ENCODE measurements at regions not wholly inside any gene's neighbourhood (a gene's known extent, or its start where the extent isn't known, plus 50 kb on each side); places are given as distances from the start of the nearest gene placed in this dataset.

DNA sequence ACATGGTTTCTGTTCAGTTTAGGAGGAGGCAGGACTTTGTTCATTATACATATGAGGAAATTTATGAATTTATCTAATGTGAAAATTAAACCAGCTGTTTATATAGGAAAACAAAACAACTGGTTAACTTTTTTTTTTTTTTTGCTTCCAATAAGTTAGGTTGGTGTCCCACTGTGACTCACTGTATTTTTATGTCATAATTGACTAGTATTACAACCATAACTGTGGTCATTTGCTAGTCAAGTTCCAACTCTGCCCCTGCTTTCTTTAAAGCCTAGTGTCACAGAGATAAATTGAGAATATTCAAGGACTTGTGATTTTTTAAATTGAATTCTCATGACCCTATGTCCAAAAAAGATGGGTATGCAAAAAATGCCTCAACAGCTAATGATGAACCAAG lies 227.7 kb downstream of the BCAT1 start:
- Histone ChIP-seq H3K9me3 (ENCODE audit: control insufficient read depth in 1 of 2, insufficient read depth in 1 of 2, low read depth in 1 of 2, low read length in 2 of 2) (no peaks in the 10 kb centered on the region), H3K27me3 (ENCODE audit: insufficient read depth, low read length) (no peaks in the 10 kb centered on the region), H3K9me2 (ENCODE audit: insufficient read depth) (no peaks in the 10 kb centered on the region), H3K4me1 (ENCODE audit: control insufficient read depth in 1 of 2, insufficient read depth in 2 of 2, low read length in 2 of 2) (no peaks in the 10 kb centered on the region), H3K9ac (ENCODE audit: low read length) (no peak overlapping the region), H3K27ac (ENCODE audit: low read depth, low read length) (no peak overlapping the region), H3K79me2 (ENCODE audit: insufficient read depth, low read length) (no peaks in the 10 kb centered on the region), H2AFZ (ENCODE audit: low read depth, low read length, poor library complexity, severe bottlenecking) (no peak overlapping the region), H4K20me1 (ENCODE audit: insufficient read depth) (no peaks in the 10 kb centered on the region), H3K36me3 (ENCODE audit: control insufficient read depth in 1 of 2, insufficient read depth in 2 of 2, low read length in 2 of 2) (no peaks in the 10 kb centered on the region), H3K4me3 (replicated peaks in 1 of 2; ENCODE audit: low read depth in 1 of 2, low read length in 2 of 2) (no peak overlapping the region), H3K4me2 (ENCODE audit: low read length) (no peak overlapping the region)
- no peak for ATAC-seq
- ChIA-PET CTCF (no interaction called here), POLR2A (no interaction called here), RAD21 (ENCODE audit: low non-redundant PET in 1 of 2, low total read pairs in 2 of 2, uncharacterized antibody in 2 of 2, unreplicated experiment in 2 of 2) (interaction anchor here in 1 of 2 experiments (0.7 kb wide), 1 partner anchor 382 kb away, joined by 5 read pairs; no protein-coding TSS in a partner anchor)
- no TSS peak for BruUV-seq (replicated peaks)
- intact Hi-C loops (cut with micrococcal nuclease) = no loop called here
- no peak for TF ChIP-seq JUND (IDR thresholded peaks at IDR 0.05)
- TF ChIP-seq YY1 (IDR thresholded peaks at IDR 0.05; ENCODE audit: extremely low read depth, insufficient replicate concordance, low read depth, low read length) = no peak
- TF ChIP-seq ELF1 (IDR thresholded peaks at IDR 0.05; ENCODE audit: borderline replicate concordance, low read depth) = no peak
- no peak for TF ChIP-seq SP1 (IDR thresholded peaks at IDR 0.05; ENCODE audit: low read depth)
- no peak for TF ChIP-seq EGR1 (IDR thresholded peaks at IDR 0.05; ENCODE audit: low read depth)
- no peak for TF ChIP-seq REST (IDR thresholded peaks at IDR 0.05; ENCODE audit: low read depth)
- TF ChIP-seq SIN3A (IDR thresholded peaks at IDR 0.05; ENCODE audit: low read depth) = no peak
- no peak for TF ChIP-seq RAD21 (IDR thresholded peaks at IDR 0.05; ENCODE audit: low read depth)
- TF ChIP-seq CTCF (IDR thresholded peaks at IDR 0.05 in 2 of 3, conservative IDR thresholded peaks at IDR 0.05 in 1 of 3; ENCODE audit: borderline replicate concordance in 1 of 3, insufficient read depth in 1 of 3, low read depth in 2 of 3, low read length in 2 of 3) = no peak
- TF ChIP-seq EZH2phosphoT487 (IDR thresholded peaks at IDR 0.05; ENCODE audit: borderline replicate concordance) = no peak
- TF ChIP-seq ATF3 (IDR thresholded peaks at IDR 0.05) = no peak
- DNase-seq (ENCODE audit: low read depth, low spot score) = no peak

Measured in HCT116 (cell line).